GM18873 (cell line): ENCODE measurements at regions not wholly inside any gene's neighbourhood (a gene's known extent, or its start where the extent isn't known, plus 50 kb on each side); places are given as distances from the start of the nearest gene placed in this dataset.
"Not testable (repeated sequence)": the region's sequence is repeated elsewhere in the genome, so short reads cannot be mapped to it uniquely, and the experiment has no call there.

Source experiments
- ATAC-seq: cut with Tn5 transposase; IDR thresholded peaks from one replicate; pipeline ENCODE4 v1.9.1; 2021; ENCODE audit warnings: mild to moderate bottlenecking, moderate library complexity, moderate number of reproducible peaks; ENCODE audit not compliant: unreplicated experiment, low FRiP score

GRCh38 chr10:64515970-64516699, 994.9 kb downstream of the REEP3 start:
- no peak for ATAC-seq

DNA sequence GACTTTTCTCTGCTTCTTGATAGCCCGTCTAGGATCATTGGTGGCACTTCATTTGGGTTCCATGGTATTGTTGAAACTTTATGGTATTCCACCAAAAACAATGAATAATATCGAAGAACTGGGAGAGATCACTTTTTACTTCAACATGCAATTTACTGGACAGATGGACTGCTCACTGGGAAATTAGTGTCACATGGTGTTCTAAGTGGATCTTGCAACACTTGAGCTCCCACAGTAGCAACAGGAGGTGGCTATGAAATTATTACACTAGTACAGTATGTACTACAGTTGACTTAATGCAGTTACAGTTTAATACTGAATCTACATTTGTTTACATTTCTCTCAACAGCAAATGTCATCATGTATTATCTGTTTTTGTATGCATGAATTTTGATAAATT, 997.3 kb downstream of the REEP3 start:
- ATAC-seq = no peak

DNA sequence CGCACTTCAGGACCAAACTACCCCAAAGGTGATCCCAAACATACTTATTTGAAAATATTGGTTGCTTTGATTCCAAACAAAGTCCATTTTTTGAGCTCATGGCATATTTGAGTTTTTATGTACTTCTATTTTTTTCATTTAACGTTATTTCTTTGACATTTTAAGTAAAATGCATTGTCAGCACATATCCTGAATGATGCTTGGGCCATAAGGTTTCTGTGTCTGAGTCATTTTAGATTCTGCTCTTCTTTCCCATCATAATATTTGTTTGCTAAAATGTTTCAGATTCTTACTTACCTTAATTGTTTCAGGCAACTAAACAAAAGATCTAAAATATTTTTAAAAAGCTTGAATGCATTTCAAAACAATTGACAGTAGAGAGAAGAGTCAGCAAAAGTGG, 998.2 kb downstream of the REEP3 start:
- ATAC-seq = no peak

DNA sequence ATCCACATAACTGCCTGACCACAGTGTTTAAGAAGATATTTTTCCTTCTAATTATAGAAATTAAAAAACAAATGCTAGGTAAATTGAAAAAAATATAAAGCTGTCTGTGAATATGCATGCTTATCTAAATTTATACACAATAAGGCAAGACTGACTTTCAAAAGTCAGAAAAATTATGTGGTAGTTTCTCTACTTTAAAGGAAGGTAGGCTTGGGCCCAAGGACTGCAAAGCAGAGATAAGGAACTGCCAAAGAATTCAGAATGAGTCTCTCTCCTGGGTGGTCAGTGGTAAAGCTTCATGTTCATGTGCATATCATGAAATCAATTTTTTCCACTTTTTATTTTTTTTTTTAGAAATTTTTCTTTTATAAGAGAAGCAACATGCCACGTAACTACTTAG, 998.6 kb downstream of the REEP3 start:
- no peak for ATAC-seq

- no peak for ATAC-seq
Measured at GRCh38 chr10:64523065-64523759, 1002.0 kb downstream of the REEP3 start.

GRCh38 chr10:64528294-64529002, 1007.2 kb downstream of the REEP3 start:
- no peak for ATAC-seq

- no peak for ATAC-seq
Measured at GRCh38 chr10:64529003-64529350, 1007.8 kb downstream of the REEP3 start.

DNA sequence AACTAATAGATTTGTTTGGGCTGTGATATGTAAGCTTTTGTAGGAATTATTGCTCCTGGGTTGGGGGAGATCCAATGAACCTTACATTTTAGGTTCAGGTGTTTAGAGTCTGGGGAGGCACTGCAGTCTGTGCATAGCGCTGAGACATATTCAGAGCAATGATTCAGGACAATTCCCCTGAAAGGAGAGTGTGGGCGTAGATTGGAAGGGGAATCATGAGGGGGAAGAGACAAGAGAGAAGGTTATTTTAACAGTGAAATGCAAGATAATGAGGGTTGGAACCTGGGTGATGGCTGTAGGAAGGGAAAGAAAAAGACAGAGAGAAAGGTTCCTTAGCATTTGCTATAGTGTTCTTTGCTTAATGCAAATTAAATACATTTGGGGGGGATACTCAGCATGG, 1013.4 kb downstream of the REEP3 start:
- ATAC-seq = no peak

- no peak for ATAC-seq
Measured at GRCh38 chr10:64535131-64535867, 1014.1 kb downstream of the REEP3 start.

DNA sequence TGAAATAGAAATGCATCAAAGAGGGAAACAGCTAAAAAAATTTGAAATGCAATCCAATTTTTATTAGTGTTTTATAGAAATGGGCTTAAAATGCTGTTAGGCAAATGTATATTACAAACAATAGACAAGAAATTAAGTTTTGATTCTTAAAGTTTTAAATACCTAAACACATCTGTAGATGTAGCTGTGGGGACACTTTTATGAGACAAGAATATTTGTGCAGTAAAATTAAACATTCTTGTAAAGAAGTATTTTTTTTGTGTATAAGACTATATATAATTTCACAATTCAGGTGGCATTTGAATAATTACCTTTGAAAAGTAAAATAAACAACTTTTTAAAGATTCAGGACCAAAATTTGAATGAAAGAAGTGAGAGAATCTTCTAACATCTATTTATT, 1015.9 kb downstream of the REEP3 start:
- ATAC-seq = no peak

- no peak for ATAC-seq
Measured at GRCh38 chr10:64537928-64538327, 1016.7 kb downstream of the REEP3 start.

DNA sequence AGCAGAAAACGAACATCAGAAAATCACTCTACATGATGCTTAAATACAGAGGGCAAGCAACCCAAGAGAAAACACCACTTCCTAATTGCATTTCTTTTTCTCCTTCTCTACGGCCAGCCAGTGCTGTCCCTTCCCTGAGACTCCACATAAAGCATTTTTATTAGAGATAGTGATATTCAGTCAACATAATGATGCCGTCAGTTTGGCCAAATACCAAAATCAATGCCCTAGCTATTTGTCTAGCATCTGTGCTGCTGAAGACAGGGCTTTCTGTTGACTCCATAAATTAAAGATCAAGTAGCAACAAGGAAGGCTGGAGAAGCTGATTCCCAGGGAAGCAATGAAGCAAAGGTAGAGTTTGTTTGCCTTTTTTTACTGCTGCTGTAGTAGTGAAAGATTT, 1024.9 kb downstream of the REEP3 start:
- ATAC-seq = no peak

DNA sequence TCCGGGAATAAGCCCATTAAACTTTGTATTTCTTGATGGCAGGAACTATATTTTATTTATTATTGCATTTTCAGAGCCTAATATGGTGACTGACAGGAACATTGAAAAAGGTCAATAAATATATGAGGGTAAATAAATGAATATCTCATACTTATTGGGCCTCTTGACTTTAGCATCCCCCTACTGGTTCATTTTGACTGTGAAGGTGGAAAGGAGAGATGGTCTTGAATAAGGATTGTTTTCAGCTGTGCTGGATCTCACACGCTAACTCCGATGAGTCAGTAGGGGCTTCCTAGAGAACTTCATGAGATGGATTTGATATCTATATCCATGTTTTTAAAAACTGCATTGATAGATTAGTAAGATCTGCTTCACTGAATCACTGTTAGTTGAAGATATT, 1026.0 kb downstream of the REEP3 start:
- ATAC-seq = no peak

- no peak for ATAC-seq
Measured at GRCh38 chr10:64555666-64556065, 1034.5 kb downstream of the REEP3 start.

- ATAC-seq = no peak
Measured at GRCh38 chr10:64558094-64558835, 1037.1 kb downstream of the REEP3 start.

DNA sequence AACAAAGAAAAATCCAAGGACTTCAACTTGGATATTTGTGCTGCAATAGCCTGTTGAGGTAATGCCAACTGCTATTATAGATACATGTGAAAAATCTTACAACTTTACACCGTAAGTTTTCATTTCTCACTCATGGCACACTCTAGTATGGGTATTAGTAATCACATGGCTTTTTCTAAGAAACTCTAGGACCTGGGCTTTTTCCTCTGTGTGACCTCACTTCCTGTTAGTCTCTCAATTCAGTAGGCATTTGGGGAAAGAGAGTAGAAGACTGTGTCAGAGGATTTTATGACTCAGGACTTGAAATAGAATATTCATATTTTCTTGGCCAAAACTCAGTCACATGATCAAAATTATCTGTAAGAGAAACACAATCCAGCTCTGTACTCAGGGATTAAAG, 1049.9 kb downstream of the REEP3 start:
- ATAC-seq = no peak

GRCh38 chr10:64573623-64574325, 1052.6 kb downstream of the REEP3 start:
- ATAC-seq = no peak

DNA sequence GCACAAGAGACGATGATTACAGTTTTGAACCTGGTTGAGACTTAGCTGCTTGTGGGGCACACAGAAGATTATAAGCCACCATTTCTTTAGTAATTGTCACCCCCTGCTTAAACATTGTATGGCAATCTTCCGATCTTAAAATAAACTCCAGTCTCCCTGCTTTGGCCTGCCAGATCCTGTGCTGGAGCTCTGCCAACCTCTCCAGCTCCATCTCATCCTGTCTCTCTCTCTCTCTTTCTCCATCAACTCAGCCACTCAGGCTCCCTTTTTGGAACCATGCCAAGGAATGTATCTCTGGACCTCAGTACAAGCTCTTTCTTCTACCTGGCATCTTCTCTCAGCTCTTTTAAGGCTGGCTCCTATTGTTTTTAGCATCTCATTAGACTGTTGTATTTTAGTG, 1053.2 kb downstream of the REEP3 start:
- ATAC-seq = no peak

DNA sequence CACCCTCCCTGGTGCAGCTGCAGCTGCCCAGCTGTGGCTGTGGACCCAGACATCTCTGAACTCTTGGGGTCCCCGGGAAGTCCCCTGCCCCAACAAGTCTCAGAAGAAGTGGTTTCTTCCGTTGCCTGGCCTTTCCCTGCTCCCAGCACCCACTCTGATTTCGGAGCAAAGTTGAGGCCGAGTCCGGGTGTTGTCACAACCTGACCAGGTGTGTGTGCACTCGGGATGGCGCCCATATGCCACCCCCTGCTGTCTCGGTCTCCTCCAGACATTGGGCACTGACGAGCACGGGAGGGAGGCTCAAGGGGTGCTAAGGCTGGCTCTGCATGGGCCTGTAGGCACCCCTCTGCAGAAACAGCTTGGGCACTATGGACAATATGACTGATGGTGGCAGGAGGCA, 1055.3 kb downstream of the REEP3 start:
- no peak for ATAC-seq

GRCh38 chr10:64578757-64579156, 1057.6 kb downstream of the REEP3 start:
- not testable (repeated sequence) for ATAC-seq
